ENCODE measurements at regions not wholly inside any gene's neighbourhood (a gene's known extent, or its start where the extent isn't known, plus 50 kb on each side); places are given as distances from the start of the nearest gene placed in this dataset.

GRCh38 chr11:96447208-96448110 is 57.6 kb downstream of the JRKL start:
- WGBS (ENCODE audit: extremely low coverage, insufficient coverage, low lambda C conversion rate): no CpG with 5 or more reads among the region's 11 CpGs
- no peaks in the 10 kb centered on the region for H3K79me2 ChIP-seq (ENCODE audit: control insufficient read depth, insufficient read depth, low read length)
- no peak overlapping the region for H2BK15ac ChIP-seq (replicated peaks; ENCODE audit: low read depth)
- no peak for DNase-seq
- no peak overlapping the region for H3K4ac ChIP-seq (ENCODE audit: low read depth, low read length)
- no peak overlapping the region for H2AK5ac ChIP-seq (ENCODE audit: low read length)
- H3K23ac ChIP-seq (ENCODE audit: low read length): no peak overlapping the region
- no peak overlapping the region for H2BK120ac ChIP-seq (ENCODE audit: low read depth, low read length)
- no peak overlapping the region for H3K27ac ChIP-seq (ENCODE audit: low read depth, low read length)
- no peak overlapping the region for H4K5ac ChIP-seq (ENCODE audit: low read length)
- no peak overlapping the region for H4K8ac ChIP-seq (ENCODE audit: low read depth, low read length)
- no peak overlapping the region for H3K9ac ChIP-seq (ENCODE audit: low read length)
- no peak overlapping the region for H2BK5ac ChIP-seq (ENCODE audit: low read length)
- no peak overlapping the region for H3K56ac ChIP-seq (ENCODE audit: low read length)
- no peak overlapping the region for H3K18ac ChIP-seq (ENCODE audit: low read length)
- H3K4me3 ChIP-seq (ENCODE audit: low read length): no peak overlapping the region
- H3K79me1 ChIP-seq (ENCODE audit: low read length): no peaks in the 10 kb centered on the region
- H3K4me1 ChIP-seq (ENCODE audit: control insufficient read depth, low read depth, low read length): no peaks in the 10 kb centered on the region
- no peaks in the 10 kb centered on the region for H3K36me3 ChIP-seq (ENCODE audit: control insufficient read depth, insufficient read depth, low read length)
- H3K4me2 ChIP-seq (ENCODE audit: low read length): no peak overlapping the region
- H3K27me3 ChIP-seq (ENCODE audit: insufficient read depth, low read length, poor library complexity): no peaks in the 10 kb centered on the region

DNA sequence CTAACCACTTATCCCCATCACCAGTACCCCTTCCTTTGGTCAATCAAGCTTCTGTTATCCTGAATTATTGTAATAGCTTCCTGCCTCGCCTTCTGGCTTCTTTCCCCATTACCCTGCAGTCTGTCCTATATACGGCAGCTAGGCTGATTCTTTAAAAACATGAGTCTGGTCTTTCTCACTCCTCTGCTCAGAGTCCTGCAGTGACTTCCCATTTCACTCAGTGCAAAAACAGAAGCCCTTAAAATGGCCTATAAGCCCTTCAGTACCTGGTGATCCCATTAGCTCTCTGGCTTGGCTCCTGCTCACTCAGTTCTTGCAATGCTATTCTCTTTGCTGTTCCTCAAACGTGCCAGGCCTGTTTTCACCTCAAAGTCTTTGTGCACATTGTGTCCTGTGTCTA is 58.4 kb downstream of the JRKL start:
- Histone ChIP-seq H3K27ac (ENCODE audit: low read depth, low read length) (no peak overlapping the region), H2AK5ac (ENCODE audit: low read length) (no peak overlapping the region), H3K79me1 (ENCODE audit: low read length) (no peaks in the 10 kb centered on the region), H3K27me3 (ENCODE audit: insufficient read depth, low read length, poor library complexity) (no peaks in the 10 kb centered on the region), H3K9ac (ENCODE audit: low read length) (no peak overlapping the region), H2BK120ac (ENCODE audit: low read depth, low read length) (no peak overlapping the region), H3K56ac (ENCODE audit: low read length) (no peak overlapping the region), H2BK5ac (ENCODE audit: low read length) (no peak overlapping the region), H3K23ac (ENCODE audit: low read length) (no peak overlapping the region), H3K18ac (ENCODE audit: low read length) (no peak overlapping the region), H3K4me3 (ENCODE audit: low read length) (no peak overlapping the region), H3K79me2 (ENCODE audit: control insufficient read depth, insufficient read depth, low read length) (no peaks in the 10 kb centered on the region), H4K8ac (ENCODE audit: low read depth, low read length) (no peak overlapping the region), H3K4me2 (ENCODE audit: low read length) (no peak overlapping the region), H3K4me1 (ENCODE audit: control insufficient read depth, low read depth, low read length) (no peaks in the 10 kb centered on the region), H3K36me3 (ENCODE audit: control insufficient read depth, insufficient read depth, low read length) (no peaks in the 10 kb centered on the region), H3K4ac (ENCODE audit: low read depth, low read length) (no peak overlapping the region), H4K5ac (ENCODE audit: low read length) (no peak overlapping the region), H2BK15ac (replicated peaks; ENCODE audit: low read depth) (no peak overlapping the region)
- no peak for DNase-seq
- no CpG with 5 or more reads among the region's 3 CpGs for WGBS (ENCODE audit: extremely low coverage, insufficient coverage, low lambda C conversion rate)

GRCh38 chr11:96456111-96456510 is 66.3 kb downstream of the JRKL start:
- no peak overlapping the region for H2BK15ac ChIP-seq (replicated peaks; ENCODE audit: low read depth)
- H3K79me2 ChIP-seq (ENCODE audit: control insufficient read depth, insufficient read depth, low read length): no peaks in the 10 kb centered on the region
- DNase-seq: no peak

GRCh38 chr11:96459751-96460150 is 69.9 kb downstream of the JRKL start:
- Histone ChIP-seq H3K27me3 (ENCODE audit: insufficient read depth, low read length, poor library complexity) (no peaks in the 10 kb centered on the region), H3K18ac (ENCODE audit: low read length) (no peak overlapping the region), H3K79me2 (ENCODE audit: control insufficient read depth, insufficient read depth, low read length) (no peaks in the 10 kb centered on the region), H3K23ac (ENCODE audit: low read length) (no peak overlapping the region), H3K56ac (ENCODE audit: low read length) (no peak overlapping the region), H3K4me1 (ENCODE audit: control insufficient read depth, low read depth, low read length) (no peaks in the 10 kb centered on the region), H3K4me3 (ENCODE audit: low read length) (no peak overlapping the region), H4K8ac (ENCODE audit: low read depth, low read length) (no peak overlapping the region), H2BK5ac (ENCODE audit: low read length) (no peak overlapping the region), H3K4me2 (ENCODE audit: low read length) (no peak overlapping the region), H3K27ac (ENCODE audit: low read depth, low read length) (no peak overlapping the region), H3K9ac (ENCODE audit: low read length) (no peak overlapping the region), H2AK5ac (ENCODE audit: low read length) (no peak overlapping the region), H3K79me1 (ENCODE audit: low read length) (no peaks in the 10 kb centered on the region), H2BK120ac (ENCODE audit: low read depth, low read length) (no peak overlapping the region), H3K36me3 (ENCODE audit: control insufficient read depth, insufficient read depth, low read length) (no peaks in the 10 kb centered on the region), H3K4ac (ENCODE audit: low read depth, low read length) (no peak overlapping the region), H2BK15ac (replicated peaks; ENCODE audit: low read depth) (no peak overlapping the region), H4K5ac (ENCODE audit: low read length) (no peak overlapping the region)
- WGBS (ENCODE audit: extremely low coverage, insufficient coverage, low lambda C conversion rate): no CpG with 5 or more reads among the region's 3 CpGs
- no peak for DNase-seq

More at GRCh38 chr11:96456111-96456510, 66.3 kb downstream of the JRKL start:
- H3K9ac ChIP-seq (ENCODE audit: low read length): no peak overlapping the region
- no peaks in the 10 kb centered on the region for H3K36me3 ChIP-seq (ENCODE audit: control insufficient read depth, insufficient read depth, low read length)
- no peak overlapping the region for H3K27ac ChIP-seq (ENCODE audit: low read depth, low read length)
- no peaks in the 10 kb centered on the region for H3K4me1 ChIP-seq (ENCODE audit: control insufficient read depth, low read depth, low read length)
- H3K4ac ChIP-seq (ENCODE audit: low read depth, low read length): no peak overlapping the region
- H3K18ac ChIP-seq (ENCODE audit: low read length): no peak overlapping the region
- H2AK5ac ChIP-seq (ENCODE audit: low read length): no peak overlapping the region
- H2BK5ac ChIP-seq (ENCODE audit: low read length): no peak overlapping the region
- H3K56ac ChIP-seq (ENCODE audit: low read length): no peak overlapping the region
- H4K8ac ChIP-seq (ENCODE audit: low read depth, low read length): no peak overlapping the region
- H3K23ac ChIP-seq (ENCODE audit: low read length): no peak overlapping the region
- no peak overlapping the region for H3K4me3 ChIP-seq (ENCODE audit: low read length)
- no peak overlapping the region for H2BK120ac ChIP-seq (ENCODE audit: low read depth, low read length)
- no peaks in the 10 kb centered on the region for H3K27me3 ChIP-seq (ENCODE audit: insufficient read depth, low read length, poor library complexity)
- H3K79me1 ChIP-seq (ENCODE audit: low read length): no peaks in the 10 kb centered on the region
- H4K5ac ChIP-seq (ENCODE audit: low read length): no peak overlapping the region
- no peak overlapping the region for H3K4me2 ChIP-seq (ENCODE audit: low read length)

GRCh38 chr11:96461871-96462270 is 72.1 kb downstream of the JRKL start:
- Histone ChIP-seq H4K8ac (ENCODE audit: low read depth, low read length) (no peak overlapping the region), H3K9ac (ENCODE audit: low read length) (no peak overlapping the region), H2AK5ac (ENCODE audit: low read length) (no peak overlapping the region), H3K79me1 (ENCODE audit: low read length) (no peaks in the 10 kb centered on the region), H3K56ac (ENCODE audit: low read length) (no peak overlapping the region), H2BK120ac (ENCODE audit: low read depth, low read length) (no peak overlapping the region), H3K4ac (ENCODE audit: low read depth, low read length) (no peak overlapping the region), H3K23ac (ENCODE audit: low read length) (no peak overlapping the region), H2BK15ac (replicated peaks; ENCODE audit: low read depth) (no peak overlapping the region), H3K27ac (ENCODE audit: low read depth, low read length) (no peak overlapping the region), H3K4me1 (ENCODE audit: control insufficient read depth, low read depth, low read length) (no peaks in the 10 kb centered on the region), H3K4me2 (ENCODE audit: low read length) (no peak overlapping the region), H3K27me3 (ENCODE audit: insufficient read depth, low read length, poor library complexity) (no peaks in the 10 kb centered on the region), H3K18ac (ENCODE audit: low read length) (no peak overlapping the region), H4K5ac (ENCODE audit: low read length) (no peak overlapping the region), H3K79me2 (ENCODE audit: control insufficient read depth, insufficient read depth, low read length) (no peaks in the 10 kb centered on the region), H2BK5ac (ENCODE audit: low read length) (no peak overlapping the region), H3K36me3 (ENCODE audit: control insufficient read depth, insufficient read depth, low read length) (no peaks in the 10 kb centered on the region), H3K4me3 (ENCODE audit: low read length) (no peak overlapping the region)
- no CpG with 5 or more reads among the region's 2 CpGs for WGBS (ENCODE audit: extremely low coverage, insufficient coverage, low lambda C conversion rate)
- DNase-seq: no peak

Measured in mesendoderm (in vitro differentiated cells).